ENCODE measurements at regions not wholly inside any gene's neighbourhood (a gene's known extent, or its start where the extent isn't known, plus 50 kb on each side); places are given as distances from the start of the nearest gene placed in this dataset.

- no peak for DNase-seq (ENCODE audit: low spot score)
These were observed 494.1 kb downstream of the TOX3 start for GRCh38 chr16:52052818-52053217.

GRCh38 chr16:52051414-52052172 is 495.4 kb downstream of the TOX3 start:
- peak; percentile 67 for DNase-seq (ENCODE audit: low spot score)

- DNase-seq (ENCODE audit: low spot score): no peak
These were observed 496.5 kb downstream of the TOX3 start for GRCh38 chr16:52050418-52050817.

GRCh38 chr16:52035436-52035835 is 511.5 kb downstream of the TOX3 start:
- peak; percentile 3 for DNase-seq (ENCODE audit: low spot score)

GRCh38 chr16:52034830-52035229 is 512.1 kb downstream of the TOX3 start:
- DNase-seq (ENCODE audit: low spot score): no peak

- no peak for DNase-seq (ENCODE audit: low spot score)
These were observed 513.0 kb downstream of the TOX3 start for GRCh38 chr16:52033992-52034391.

- no peak for DNase-seq (ENCODE audit: low spot score)
These were observed 524.0 kb downstream of the TOX3 start for GRCh38 chr16:52022980-52023379.

- no peak for DNase-seq (ENCODE audit: low spot score)
These were observed 524.8 kb downstream of the TOX3 start for GRCh38 chr16:52022177-52022576.

GRCh38 chr16:52016387-52016786 is 530.6 kb downstream of the TOX3 start:
- DNase-seq (ENCODE audit: low spot score): no peak

- no peak for DNase-seq (ENCODE audit: low spot score)
These were observed 541.4 kb downstream of the TOX3 start for GRCh38 chr16:52005551-52005950.

GRCh38 chr16:52004343-52004742 is 542.6 kb downstream of the TOX3 start:
- DNase-seq (ENCODE audit: low spot score): no peak

GRCh38 chr16:52002026-52002425 is 544.9 kb downstream of the TOX3 start:
- no peak for DNase-seq (ENCODE audit: low spot score)

- DNase-seq (ENCODE audit: low spot score): no peak
These were observed 550.4 kb downstream of the TOX3 start for GRCh38 chr16:51996516-51996915.

- no peak for DNase-seq (ENCODE audit: low spot score)
These were observed 552.3 kb downstream of the TOX3 start for GRCh38 chr16:51994597-51994996.

GRCh38 chr16:51989637-51990230 is 557.2 kb downstream of the TOX3 start:
- no peak for DNase-seq (ENCODE audit: low spot score)

- no peak for DNase-seq (ENCODE audit: low spot score)
These were observed 558.0 kb downstream of the TOX3 start for GRCh38 chr16:51988977-51989376.

- DNase-seq (ENCODE audit: low spot score): no peak
These were observed 559.4 kb downstream of the TOX3 start for GRCh38 chr16:51987519-51987918.

GRCh38 chr16:51986717-51987116 is 560.2 kb downstream of the TOX3 start:
- DNase-seq (ENCODE audit: low spot score): no peak

GRCh38 chr16:51986301-51986700 is 560.6 kb downstream of the TOX3 start:
- DNase-seq (ENCODE audit: low spot score): no peak

GRCh38 chr16:51985126-51985525 is 561.8 kb downstream of the TOX3 start:
- no peak for DNase-seq (ENCODE audit: low spot score)

GRCh38 chr16:51984395-51984794 is 562.5 kb downstream of the TOX3 start:
- no peak for DNase-seq (ENCODE audit: low spot score)

- peak; percentile 75 for DNase-seq (ENCODE audit: low spot score)
These were observed 563.9 kb downstream of the TOX3 start for GRCh38 chr16:51982715-51983680.

- DNase-seq (ENCODE audit: low spot score): no peak
These were observed 565.2 kb downstream of the TOX3 start for GRCh38 chr16:51981725-51982124.
